ENCODE measurements at regions not wholly inside any gene's neighbourhood (a gene's known extent, or its start where the extent isn't known, plus 50 kb on each side); places are given as distances from the start of the nearest gene placed in this dataset.

DNA sequence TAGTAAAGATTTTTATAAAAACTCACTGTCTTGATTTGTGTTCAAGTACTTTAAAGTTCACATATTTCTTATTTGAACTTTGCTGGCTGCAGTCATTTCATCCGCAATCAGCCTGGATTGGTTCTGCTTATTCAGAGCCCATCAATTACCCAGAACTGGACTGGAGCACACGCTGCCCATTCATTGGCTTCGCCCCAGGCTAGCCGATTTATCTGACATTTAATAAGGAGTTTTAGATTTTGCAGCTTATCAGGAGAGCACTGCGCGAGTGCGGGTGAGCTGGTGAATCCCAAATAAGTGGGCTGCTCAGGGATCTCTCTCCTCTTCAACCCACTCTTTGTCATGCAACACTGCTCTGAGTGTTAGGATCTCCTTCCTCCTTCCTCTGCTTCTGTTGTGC is 166.0 kb upstream of the GPR26 start:
- DNase-seq = no peak

- no peak for DNase-seq
Observed at GRCh38 chr10:123501148-123501547, 165.0 kb upstream of the GPR26 start.

GRCh38 chr10:123502983-123503382 is 163.2 kb upstream of the GPR26 start:
- DNase-seq = no peak

DNA sequence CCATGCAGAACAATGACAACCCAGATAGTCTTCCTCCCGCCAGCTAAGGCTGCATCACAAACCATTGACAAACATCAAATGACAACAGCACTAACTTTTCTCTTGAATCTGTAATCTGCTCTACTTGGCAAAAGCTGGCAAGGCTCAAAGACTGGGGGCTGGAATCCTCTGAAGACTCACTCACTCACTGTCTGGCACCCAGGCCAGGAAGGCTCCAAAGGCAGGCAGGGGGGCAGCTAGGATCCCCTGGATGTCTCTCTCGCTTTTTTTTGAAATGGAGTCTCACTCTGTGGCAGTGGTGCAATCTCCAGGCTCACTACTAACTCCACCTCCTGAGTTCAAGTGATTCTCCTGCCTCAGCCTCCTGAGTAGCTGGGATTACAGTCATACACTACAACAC is 159.7 kb upstream of the GPR26 start:
- no peak for DNase-seq

GRCh38 chr10:123507298-123507697 is 158.9 kb upstream of the GPR26 start:
- no peak for DNase-seq

GRCh38 chr10:123509338-123509737 is 156.8 kb upstream of the GPR26 start:
- no peak for DNase-seq

GRCh38 chr10:123512901-123513775 is 153.0 kb upstream of the GPR26 start:
- DNase-seq = no peak

GRCh38 chr10:123513870-123514269 is 152.3 kb upstream of the GPR26 start:
- DNase-seq = no peak

- no peak for DNase-seq
Observed at GRCh38 chr10:123514996-123515395, 151.2 kb upstream of the GPR26 start.

- no peak for DNase-seq
Observed at GRCh38 chr10:123515661-123516060, 150.5 kb upstream of the GPR26 start.

- no peak for DNase-seq
Observed at GRCh38 chr10:123516291-123516690, 149.9 kb upstream of the GPR26 start.

GRCh38 chr10:123517426-123517825 is 148.7 kb upstream of the GPR26 start:
- DNase-seq = no peak

DNA sequence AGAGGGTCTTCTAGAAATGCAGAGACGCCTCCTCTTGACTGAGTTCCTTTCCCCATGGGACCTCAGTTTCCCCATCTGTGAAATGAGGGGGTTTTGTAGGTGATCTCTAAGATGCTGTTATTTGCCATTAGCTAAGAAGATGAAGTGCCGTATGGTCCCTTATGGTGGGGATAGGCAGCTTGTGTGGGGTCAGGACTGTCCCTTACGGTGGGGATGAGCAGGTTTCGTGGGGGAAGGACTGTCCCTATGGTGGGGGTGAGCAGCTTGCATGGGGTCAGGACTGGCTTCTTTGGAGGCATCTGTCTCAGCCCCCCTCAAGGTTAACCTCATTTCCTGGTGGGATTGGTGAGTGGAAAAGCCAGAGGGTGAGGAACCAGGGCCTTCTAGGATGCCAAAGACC is 148.3 kb upstream of the GPR26 start:
- no peak for DNase-seq

DNA sequence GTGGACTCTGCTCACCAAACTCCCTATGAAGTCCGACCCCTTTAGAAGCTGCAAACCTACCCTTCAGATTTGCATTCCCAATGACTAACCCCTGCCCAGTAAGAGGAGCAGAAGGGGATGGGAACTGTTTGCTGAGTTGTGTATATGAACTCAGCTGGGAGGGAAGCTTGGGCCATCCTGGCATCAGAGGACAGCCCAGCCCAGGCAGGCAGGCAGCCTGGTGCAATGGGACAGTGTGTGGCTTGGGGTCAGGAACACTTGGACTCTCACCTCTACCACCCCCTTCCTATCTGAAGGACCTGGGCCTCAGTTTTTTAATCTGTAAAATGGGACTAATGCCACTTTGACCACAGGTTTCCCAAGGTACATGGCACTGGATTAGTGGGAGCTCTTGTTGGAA is 147.4 kb upstream of the GPR26 start:
- no peak for DNase-seq

DNA sequence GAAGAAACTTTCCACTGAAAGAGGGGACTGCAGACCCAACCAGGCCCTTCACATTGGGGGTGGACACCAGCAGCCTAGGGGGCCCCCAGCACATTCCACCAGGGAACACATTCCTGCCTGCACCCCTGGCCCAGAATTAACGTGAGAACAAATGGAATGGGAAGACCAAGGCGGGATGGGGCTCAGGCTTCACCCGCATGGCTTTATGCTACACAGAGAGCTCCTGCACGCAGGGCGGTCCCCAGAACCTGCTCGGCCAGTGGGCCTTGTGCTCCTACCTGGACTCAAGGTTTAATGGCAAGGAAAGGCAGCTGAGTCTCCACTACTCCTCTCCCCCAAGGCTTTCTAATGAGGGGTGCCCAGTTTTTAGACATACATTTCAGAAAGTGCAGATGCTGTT is 146.3 kb upstream of the GPR26 start:
- DNase-seq = no peak

DNA sequence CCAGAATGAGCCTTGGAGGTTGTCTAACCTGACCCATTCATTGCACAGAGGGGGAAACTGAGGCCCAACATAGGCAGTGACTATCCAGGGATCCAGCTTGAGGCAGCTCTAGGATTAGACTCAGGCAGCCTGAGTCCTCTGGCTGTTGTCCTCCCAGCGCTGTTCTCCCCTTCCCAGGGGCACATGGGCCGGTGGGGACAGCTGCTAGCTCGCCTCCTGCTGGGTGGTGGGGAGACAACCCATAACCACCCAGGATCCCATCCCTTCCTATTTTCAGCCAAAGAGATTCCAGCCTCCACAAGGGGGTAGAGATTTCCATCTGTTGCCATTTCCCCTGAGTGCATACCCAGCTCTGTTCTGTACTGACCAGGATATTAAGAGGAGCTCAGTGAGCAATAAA is 145.1 kb upstream of the GPR26 start:
- no peak for DNase-seq

GRCh38 chr10:123521556-123521955 is 144.6 kb upstream of the GPR26 start:
- no peak for DNase-seq

GRCh38 chr10:123522702-123523312 is 143.3 kb upstream of the GPR26 start:
- no peak for DNase-seq

DNA sequence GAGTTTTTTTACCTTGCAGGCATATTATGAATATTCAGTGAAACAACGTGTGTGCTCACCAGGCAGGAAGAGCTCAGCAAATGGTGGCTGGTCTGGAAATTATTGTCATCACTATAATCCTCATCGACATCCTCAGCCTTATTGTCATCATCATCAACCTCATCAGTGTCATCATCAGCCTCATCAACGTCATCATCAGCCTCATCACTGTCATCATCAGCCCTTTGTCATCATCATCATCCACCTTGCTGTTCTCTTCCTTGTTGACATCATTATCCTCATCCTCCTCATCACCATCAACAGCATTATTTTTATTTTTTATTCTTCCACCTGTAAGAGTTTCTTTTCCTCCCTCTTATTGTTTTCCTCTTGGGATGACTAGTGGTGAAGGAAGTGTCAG is 142.3 kb upstream of the GPR26 start:
- DNase-seq = no peak

DNA sequence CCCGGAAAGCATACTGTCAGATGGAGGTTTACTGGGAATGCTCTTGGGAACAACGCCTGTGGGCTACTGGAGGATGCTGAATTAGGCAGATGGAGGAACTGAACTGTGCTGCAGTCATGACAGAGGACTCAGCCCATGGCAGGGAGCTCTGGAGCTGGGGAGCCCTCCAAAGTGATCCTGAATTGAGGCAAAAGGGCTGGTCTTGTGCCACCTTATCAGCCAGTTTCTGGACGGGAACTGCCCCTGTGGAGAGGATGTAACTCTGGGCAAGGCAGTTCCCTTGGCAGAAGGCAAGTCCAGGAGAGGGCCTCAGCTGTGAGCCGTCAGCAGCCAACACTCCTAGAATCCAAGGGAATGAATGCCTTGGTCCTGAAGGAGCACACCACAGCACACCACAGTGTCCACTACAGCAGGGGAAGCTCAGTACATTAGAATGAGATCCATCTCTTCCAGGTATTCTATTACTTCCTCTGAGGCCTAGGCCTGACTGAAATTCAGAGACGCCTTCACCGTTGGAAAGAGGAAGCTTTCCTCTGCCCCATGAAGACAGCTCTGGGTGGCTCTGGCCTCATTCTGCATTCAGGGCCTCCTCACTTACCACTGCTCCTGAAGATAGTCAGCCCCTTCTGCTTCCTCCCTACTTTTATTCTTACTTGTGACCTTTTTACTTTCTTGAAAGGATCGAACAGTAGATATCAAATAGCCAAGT is 139.6 kb upstream of the GPR26 start:
- no peak for DNase-seq

GRCh38 chr10:123527151-123527550 is 139.0 kb upstream of the GPR26 start:
- no peak for DNase-seq

- no peak for DNase-seq
Observed at GRCh38 chr10:123529146-123529760, 136.9 kb upstream of the GPR26 start.

- DNase-seq = no peak
Observed at GRCh38 chr10:123530166-123530870, 135.8 kb upstream of the GPR26 start.
